ENCODE measurements at regions not wholly inside any gene's neighbourhood (a gene's known extent, or its start where the extent isn't known, plus 50 kb on each side); places are given as distances from the start of the nearest gene placed in this dataset.
"Not testable (repeated sequence)": the region's sequence is repeated elsewhere in the genome, so short reads cannot be mapped to it uniquely, and the experiment has no call there.

DNA sequence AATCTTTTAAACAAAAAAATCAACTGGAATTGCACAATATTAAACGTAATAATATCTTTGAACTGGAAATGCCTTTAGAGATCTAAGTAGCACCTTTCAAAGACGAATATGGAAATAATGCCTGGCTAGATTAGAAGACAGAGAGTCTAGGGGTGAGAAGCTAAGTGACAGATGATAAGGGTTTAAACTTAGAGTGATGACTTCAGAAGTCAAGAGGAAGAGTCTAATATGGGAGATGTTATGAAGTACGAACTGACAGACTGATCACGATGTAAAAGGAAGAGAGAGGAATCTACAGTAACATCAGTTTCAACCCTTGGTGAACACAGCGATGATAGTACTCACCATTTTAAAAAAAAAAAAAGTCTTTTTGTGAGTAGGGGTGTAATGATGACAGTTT is 57.9 kb downstream of the HINT1 start:
- TF ChIP-seq, protein P1, sequence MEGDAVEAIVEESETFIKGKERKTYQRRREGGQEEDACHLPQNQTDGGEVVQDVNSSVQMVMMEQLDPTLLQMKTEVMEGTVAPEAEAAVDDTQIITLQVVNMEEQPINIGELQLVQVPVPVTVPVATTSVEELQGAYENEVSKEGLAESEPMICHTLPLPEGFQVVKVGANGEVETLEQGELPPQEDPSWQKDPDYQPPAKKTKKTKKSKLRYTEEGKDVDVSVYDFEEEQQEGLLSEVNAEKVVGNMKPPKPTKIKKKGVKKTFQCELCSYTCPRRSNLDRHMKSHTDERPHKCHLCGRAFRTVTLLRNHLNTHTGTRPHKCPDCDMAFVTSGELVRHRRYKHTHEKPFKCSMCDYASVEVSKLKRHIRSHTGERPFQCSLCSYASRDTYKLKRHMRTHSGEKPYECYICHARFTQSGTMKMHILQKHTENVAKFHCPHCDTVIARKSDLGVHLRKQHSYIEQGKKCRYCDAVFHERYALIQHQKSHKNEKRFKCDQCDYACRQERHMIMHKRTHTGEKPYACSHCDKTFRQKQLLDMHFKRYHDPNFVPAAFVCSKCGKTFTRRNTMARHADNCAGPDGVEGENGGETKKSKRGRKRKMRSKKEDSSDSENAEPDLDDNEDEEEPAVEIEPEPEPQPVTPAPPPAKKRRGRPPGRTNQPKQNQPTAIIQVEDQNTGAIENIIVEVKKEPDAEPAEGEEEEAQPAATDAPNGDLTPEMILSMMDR (IDR thresholded peaks at IDR 0.05; ENCODE audit: insufficient read depth, low read depth, low read length): no peak
- Histone ChIP-seq H3K27me3 (ENCODE audit: control insufficient read depth, insufficient read depth, low read length) (no peaks in the 10 kb centered on the region), H3K4me3 (ENCODE audit: low read depth, low read length) (no peak overlapping the region), H3K36me3 (ENCODE audit: control insufficient read depth, insufficient read depth, low read length) (no peaks in the 10 kb centered on the region)
- POLR2A ChIA-PET: no interaction called here
- CTCF ChIA-PET: interaction anchor here (1.0 to 4.0 kb wide), 3 partner anchors 9 to 1335 kb away, joined by 3 to 26 read pairs (median 4); no protein-coding TSS in a partner anchor
- DNase-seq (ENCODE audit: low read depth): no peak

DNA sequence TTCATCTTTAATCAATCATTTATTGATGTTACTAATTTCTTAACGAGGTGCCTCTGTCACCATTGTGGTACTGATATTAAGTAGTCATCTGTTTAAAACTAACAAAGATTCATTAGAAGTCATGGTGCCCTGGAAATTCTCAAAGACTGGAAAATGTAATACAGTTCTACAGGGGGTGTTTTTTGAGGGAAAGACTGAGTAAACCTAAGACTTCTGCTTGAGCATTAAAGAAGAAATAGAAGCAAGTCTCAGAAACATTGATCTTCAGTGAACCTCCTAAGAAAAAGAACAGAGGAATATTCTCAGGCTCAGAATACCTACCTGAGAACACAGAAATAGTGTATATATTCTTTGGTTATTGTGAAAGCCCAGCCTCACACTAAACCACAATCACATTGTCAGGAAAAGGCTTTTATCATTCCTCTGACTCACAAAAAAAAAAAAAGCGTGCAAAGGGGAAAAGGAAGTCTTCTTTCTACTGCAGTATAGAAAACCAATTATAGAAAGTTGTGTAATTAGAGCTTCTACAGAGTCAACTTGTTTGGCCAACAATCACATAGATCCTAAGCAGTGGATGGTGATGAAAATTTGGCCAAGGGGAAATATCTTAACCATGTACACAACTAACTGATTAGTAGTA is 60.8 kb downstream of the HINT1 start:
- Histone ChIP-seq H3K27me3 (ENCODE audit: control insufficient read depth, insufficient read depth, low read length) (no peaks in the 10 kb centered on the region), H3K36me3 (ENCODE audit: control insufficient read depth, insufficient read depth, low read length) (no peaks in the 10 kb centered on the region), H3K4me3 (ENCODE audit: low read depth, low read length) (no peak overlapping the region)
- POLR2A ChIA-PET: no interaction called here
- TF ChIP-seq, protein P1 (IDR thresholded peaks at IDR 0.05; ENCODE audit: insufficient read depth, low read depth, low read length): no peak
- CTCF ChIA-PET: interaction anchor here (2.2 kb wide), 1 partner anchor 233 kb away, joined by 5 read pairs; no protein-coding TSS in a partner anchor
- DNase-seq (ENCODE audit: low read depth): no peak

DNA sequence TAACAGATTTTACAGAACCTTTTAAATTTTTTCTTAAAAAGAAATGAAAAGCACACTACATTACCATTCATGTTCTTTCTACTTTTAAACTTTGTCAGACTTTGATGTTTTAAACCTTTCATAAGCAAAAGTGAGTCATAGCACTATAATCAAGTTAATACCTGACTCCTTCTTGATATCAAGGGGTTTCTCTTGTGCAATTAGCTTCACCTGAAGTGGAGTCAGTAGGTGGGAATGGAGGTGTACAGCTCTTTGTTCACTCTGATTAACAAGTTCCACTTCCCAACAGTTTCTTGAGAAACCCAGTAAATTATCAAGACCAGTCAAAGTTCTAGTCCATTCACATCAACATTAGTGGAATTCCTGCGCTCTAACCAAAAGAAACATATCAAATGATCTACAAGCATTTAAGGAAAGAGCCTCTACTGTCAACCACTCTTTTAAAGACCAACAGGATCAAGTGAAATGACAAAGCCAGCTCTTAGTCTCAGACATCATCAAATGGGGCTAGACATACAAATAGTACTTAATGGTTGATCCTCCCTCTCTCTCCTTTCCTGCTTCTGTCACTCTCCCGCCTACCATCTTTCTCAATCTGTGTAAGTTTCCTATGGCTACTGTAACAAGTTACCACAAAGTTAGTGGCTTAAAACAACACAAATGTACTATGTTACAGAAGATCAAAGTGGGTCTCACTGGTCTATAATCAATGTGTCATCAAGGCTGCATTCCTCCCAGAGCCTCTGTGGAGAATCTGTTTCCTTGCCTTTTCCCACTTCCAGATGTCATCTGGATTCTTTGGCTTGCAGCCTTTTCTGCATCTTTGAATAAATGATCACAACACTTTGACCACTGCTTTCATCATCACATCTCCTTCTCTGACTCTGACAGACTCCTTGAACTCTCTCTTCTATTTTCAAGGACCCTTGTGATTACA is 68.0 kb downstream of the HINT1 start:
- no peak for DNase-seq (ENCODE audit: low read depth)
- CTCF ChIA-PET: no interaction called here
- POLR2A ChIA-PET: no interaction called here

DNA sequence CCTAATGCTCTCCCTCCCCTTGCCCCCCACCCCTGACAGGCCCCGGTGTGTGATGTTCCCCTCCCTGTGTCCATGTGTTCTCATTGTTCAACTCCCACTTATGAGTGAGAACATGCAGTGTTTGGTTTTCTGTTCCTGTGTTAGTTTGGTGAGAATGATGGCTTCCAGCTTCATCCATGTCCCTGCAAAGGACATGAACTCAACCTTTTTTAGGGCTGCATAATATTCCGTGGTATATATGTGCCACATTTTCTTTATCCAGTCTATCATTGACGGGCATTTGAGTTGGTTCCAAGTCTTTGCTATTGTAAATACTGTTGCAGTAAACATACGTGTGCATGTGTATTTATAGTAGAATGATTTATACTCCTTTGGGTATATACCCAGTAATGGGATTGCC is 69.5 kb downstream of the HINT1 start:
- H3K4me3 ChIP-seq (ENCODE audit: low read depth, low read length); DNase-seq (ENCODE audit: low read depth); POLR2A ChIA-PET; H3K27me3 ChIP-seq (ENCODE audit: control insufficient read depth, insufficient read depth, low read length); H3K36me3 ChIP-seq (ENCODE audit: control insufficient read depth, insufficient read depth, low read length); CTCF ChIA-PET: not testable (repeated sequence)

More for the DNA sequence above, 68.0 kb downstream of the HINT1 start:
- H3K27me3 ChIP-seq (ENCODE audit: control insufficient read depth, insufficient read depth, low read length): no peaks in the 10 kb centered on the region
- TF ChIP-seq, protein P1 (IDR thresholded peaks at IDR 0.05; ENCODE audit: insufficient read depth, low read depth, low read length): no peak
- H3K36me3 ChIP-seq (ENCODE audit: control insufficient read depth, insufficient read depth, low read length): no peaks in the 10 kb centered on the region
- H3K4me3 ChIP-seq (ENCODE audit: low read depth, low read length): no peak overlapping the region

DNA sequence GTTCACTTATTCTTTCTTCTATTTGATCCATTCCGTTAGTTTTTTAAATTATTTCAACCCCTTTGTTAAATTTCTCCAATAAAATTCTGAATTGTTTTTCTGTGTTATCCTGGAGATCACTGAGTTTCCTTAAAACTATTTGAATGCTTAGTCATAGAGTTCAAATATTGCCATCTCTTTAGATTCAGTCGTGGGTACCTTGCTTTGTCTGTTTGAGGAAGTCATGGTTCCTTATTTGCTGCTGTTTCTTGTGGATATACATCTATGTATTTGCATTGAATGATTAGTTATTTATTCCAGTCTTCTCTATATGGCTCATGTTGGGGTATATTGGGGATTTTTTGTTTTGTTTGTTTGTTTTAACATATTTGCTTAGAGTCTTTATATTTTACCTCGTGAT is 80.6 kb downstream of the HINT1 start:
- ChIA-PET CTCF (no interaction called here), POLR2A (no interaction called here)
- no peak for DNase-seq (ENCODE audit: low read depth)
- H3K4me3 ChIP-seq (ENCODE audit: low read depth, low read length): no peak overlapping the region
- TF ChIP-seq, protein P1 (IDR thresholded peaks at IDR 0.05; ENCODE audit: insufficient read depth, low read depth, low read length): no peak
- no peaks in the 10 kb centered on the region for H3K36me3 ChIP-seq (ENCODE audit: control insufficient read depth, insufficient read depth, low read length)
- no peaks in the 10 kb centered on the region for H3K27me3 ChIP-seq (ENCODE audit: control insufficient read depth, insufficient read depth, low read length)
